ENCODE measurements at regions not wholly inside any gene's neighbourhood (a gene's known extent, or its start where the extent isn't known, plus 50 kb on each side); places are given as distances from the start of the nearest gene placed in this dataset.

GRCh38 chr9:17024129-17024528, 110.7 kb upstream of the CNTLN start:
- ATAC-seq, result no peak
- TF ChIP-seq OSR1 (CRISPR knock-in tag; IDR thresholded peaks at IDR 0.05) (no peak), TOX (CRISPR knock-in tag; IDR thresholded peaks at IDR 0.05; ENCODE audit: borderline replicate concordance) (no peak), ARNTL (CRISPR knock-in tag; IDR thresholded peaks at IDR 0.05; ENCODE audit: borderline replicate concordance, low read depth) (no peak), RARB (CRISPR knock-in tag; IDR thresholded peaks at IDR 0.05) (no peak), ZNF565 (CRISPR knock-in tag; conservative IDR thresholded peaks at IDR 0.05; ENCODE audit: low read depth) (no peak), ZFP30 (CRISPR knock-in tag; IDR thresholded peaks at IDR 0.05) (no peak), CREB5 (CRISPR knock-in tag; IDR thresholded peaks at IDR 0.05; ENCODE audit: low read depth) (no peak), BACH2 (CRISPR knock-in tag; IDR thresholded peaks at IDR 0.05; ENCODE audit: borderline replicate concordance) (no peak), ISL1 (CRISPR knock-in tag; IDR thresholded peaks at IDR 0.05) (no peak), TCF4 (CRISPR knock-in tag; IDR thresholded peaks at IDR 0.05; ENCODE audit: borderline replicate concordance) (no peak), ZC3H10 (CRISPR knock-in tag; IDR thresholded peaks at IDR 0.05) (no peak), ZNF70 (CRISPR knock-in tag; IDR thresholded peaks at IDR 0.05) (no peak), PPARA (CRISPR knock-in tag; IDR thresholded peaks at IDR 0.05; ENCODE audit: borderline replicate concordance) (no peak), ZNF8 (CRISPR knock-in tag; IDR thresholded peaks at IDR 0.05) (no peak), CSRNP3 (CRISPR knock-in tag; IDR thresholded peaks at IDR 0.05) (no peak), CSDC2 (CRISPR knock-in tag; IDR thresholded peaks at IDR 0.05) (no peak)
- TF ChIP-seq, protein P1, sequence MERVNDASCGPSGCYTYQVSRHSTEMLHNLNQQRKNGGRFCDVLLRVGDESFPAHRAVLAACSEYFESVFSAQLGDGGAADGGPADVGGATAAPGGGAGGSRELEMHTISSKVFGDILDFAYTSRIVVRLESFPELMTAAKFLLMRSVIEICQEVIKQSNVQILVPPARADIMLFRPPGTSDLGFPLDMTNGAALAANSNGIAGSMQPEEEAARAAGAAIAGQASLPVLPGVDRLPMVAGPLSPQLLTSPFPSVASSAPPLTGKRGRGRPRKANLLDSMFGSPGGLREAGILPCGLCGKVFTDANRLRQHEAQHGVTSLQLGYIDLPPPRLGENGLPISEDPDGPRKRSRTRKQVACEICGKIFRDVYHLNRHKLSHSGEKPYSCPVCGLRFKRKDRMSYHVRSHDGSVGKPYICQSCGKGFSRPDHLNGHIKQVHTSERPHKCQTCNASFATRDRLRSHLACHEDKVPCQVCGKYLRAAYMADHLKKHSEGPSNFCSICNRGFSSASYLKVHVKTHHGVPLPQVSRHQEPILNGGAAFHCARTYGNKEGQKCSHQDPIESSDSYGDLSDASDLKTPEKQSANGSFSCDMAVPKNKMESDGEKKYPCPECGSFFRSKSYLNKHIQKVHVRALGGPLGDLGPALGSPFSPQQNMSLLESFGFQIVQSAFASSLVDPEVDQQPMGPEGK (CRISPR knock-in tag; IDR thresholded peaks at IDR 0.05; ENCODE audit: borderline replicate concordance), result no peak
- TF ChIP-seq, protein P2, sequence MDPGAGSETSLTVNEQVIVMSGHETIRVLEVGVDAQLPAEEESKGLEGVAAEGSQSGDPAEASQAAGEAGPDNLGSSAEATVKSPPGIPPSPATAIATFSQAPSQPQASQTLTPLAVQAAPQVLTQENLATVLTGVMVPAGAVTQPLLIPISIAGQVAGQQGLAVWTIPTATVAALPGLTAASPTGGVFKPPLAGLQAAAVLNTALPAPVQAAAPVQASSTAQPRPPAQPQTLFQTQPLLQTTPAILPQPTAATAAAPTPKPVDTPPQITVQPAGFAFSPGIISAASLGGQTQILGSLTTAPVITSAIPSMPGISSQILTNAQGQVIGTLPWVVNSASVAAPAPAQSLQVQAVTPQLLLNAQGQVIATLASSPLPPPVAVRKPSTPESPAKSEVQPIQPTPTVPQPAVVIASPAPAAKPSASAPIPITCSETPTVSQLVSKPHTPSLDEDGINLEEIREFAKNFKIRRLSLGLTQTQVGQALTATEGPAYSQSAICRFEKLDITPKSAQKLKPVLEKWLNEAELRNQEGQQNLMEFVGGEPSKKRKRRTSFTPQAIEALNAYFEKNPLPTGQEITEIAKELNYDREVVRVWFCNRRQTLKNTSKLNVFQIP (CRISPR knock-in tag; IDR thresholded peaks at IDR 0.05; ENCODE audit: borderline replicate concordance, low read depth), result no peak
- TF ChIP-seq, protein P3, sequence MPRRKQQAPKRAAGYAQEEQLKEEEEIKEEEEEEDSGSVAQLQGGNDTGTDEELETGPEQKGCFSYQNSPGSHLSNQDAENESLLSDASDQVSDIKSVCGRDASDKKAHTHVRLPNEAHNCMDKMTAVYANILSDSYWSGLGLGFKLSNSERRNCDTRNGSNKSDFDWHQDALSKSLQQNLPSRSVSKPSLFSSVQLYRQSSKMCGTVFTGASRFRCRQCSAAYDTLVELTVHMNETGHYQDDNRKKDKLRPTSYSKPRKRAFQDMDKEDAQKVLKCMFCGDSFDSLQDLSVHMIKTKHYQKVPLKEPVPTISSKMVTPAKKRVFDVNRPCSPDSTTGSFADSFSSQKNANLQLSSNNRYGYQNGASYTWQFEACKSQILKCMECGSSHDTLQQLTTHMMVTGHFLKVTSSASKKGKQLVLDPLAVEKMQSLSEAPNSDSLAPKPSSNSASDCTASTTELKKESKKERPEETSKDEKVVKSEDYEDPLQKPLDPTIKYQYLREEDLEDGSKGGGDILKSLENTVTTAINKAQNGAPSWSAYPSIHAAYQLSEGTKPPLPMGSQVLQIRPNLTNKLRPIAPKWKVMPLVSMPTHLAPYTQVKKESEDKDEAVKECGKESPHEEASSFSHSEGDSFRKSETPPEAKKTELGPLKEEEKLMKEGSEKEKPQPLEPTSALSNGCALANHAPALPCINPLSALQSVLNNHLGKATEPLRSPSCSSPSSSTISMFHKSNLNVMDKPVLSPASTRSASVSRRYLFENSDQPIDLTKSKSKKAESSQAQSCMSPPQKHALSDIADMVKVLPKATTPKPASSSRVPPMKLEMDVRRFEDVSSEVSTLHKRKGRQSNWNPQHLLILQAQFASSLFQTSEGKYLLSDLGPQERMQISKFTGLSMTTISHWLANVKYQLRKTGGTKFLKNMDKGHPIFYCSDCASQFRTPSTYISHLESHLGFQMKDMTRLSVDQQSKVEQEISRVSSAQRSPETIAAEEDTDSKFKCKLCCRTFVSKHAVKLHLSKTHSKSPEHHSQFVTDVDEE (CRISPR knock-in tag; IDR thresholded peaks at IDR 0.05), result no peak

- no peak for ATAC-seq
- TF ChIP-seq TCF4 (CRISPR knock-in tag; IDR thresholded peaks at IDR 0.05; ENCODE audit: borderline replicate concordance) (no peak), GLIS3 (CRISPR knock-in tag; IDR thresholded peaks at IDR 0.05) (no peak), ZC3H10 (CRISPR knock-in tag; IDR thresholded peaks at IDR 0.05) (no peak), ZFP3 (CRISPR knock-in tag; IDR thresholded peaks at IDR 0.05) (no peak), CSRNP3 (CRISPR knock-in tag; IDR thresholded peaks at IDR 0.05) (no peak), ZNF70 (CRISPR knock-in tag; IDR thresholded peaks at IDR 0.05) (no peak), ZNF8 (CRISPR knock-in tag; IDR thresholded peaks at IDR 0.05) (no peak), ARNTL (CRISPR knock-in tag; IDR thresholded peaks at IDR 0.05; ENCODE audit: borderline replicate concordance, low read depth) (no peak), ISL1 (CRISPR knock-in tag; IDR thresholded peaks at IDR 0.05) (no peak), CREB5 (CRISPR knock-in tag; IDR thresholded peaks at IDR 0.05; ENCODE audit: low read depth) (no peak), RARB (CRISPR knock-in tag; IDR thresholded peaks at IDR 0.05) (no peak), ZNF565 (CRISPR knock-in tag; conservative IDR thresholded peaks at IDR 0.05; ENCODE audit: low read depth) (no peak)
- TF ChIP-seq, protein P3 (CRISPR knock-in tag; IDR thresholded peaks at IDR 0.05), result no peak
- TF ChIP-seq, protein P2 (CRISPR knock-in tag; IDR thresholded peaks at IDR 0.05; ENCODE audit: borderline replicate concordance, low read depth), result no peak
Observed at GRCh38 chr9:17021387-17021970, 113.4 kb upstream of the CNTLN start.
